IMR-90 (cell line): ENCODE measurements at regions not wholly inside any gene's neighbourhood (a gene's known extent, or its start where the extent isn't known, plus 50 kb on each side); places are given as distances from the start of the nearest gene placed in this dataset.
A peak's percentile ranks its signal among the peaks of the same experiment; 100 is the strongest.

Experiments used
- ATAC-seq: fragments of 200-7000 bp; cut with Tn5 transposase; 2 replicates; pipeline ENCODE4 v1.9.1; 2020; ENCODE audit warnings: low read depth, mild to moderate bottlenecking, moderate library complexity
- BruUV-seq: library from RNA; stranded (reverse); fragments of 400-500 nt; replicated peaks from 2 replicates; lab custom pipeline; 2021; lab: Mats Ljungman, UMichigan
- CTCF ChIA-PET: fragments of 300-600 bp; formaldehyde crosslinking; extraction: SDS; loops from one replicate; lab custom pipeline; 2021; ENCODE audit warnings: antibody characterized with exemption; lab: Yijun Ruan, JAX
- POLR2A ChIA-PET: fragments of 300-600 bp; sonication (Branson Sonifier 250); formaldehyde crosslinking; loops from one replicate; lab custom pipeline; 2022; ENCODE audit warnings: antibody characterized with exemption; ENCODE audit not compliant: unreplicated experiment; lab: Charles Lee
- DNase-seq: peaks from one replicate; pipeline ENCODE4 v3.0.0; 2013
- H2AFZ ChIP-seq: replicated peaks from 2 replicates; pipeline ENCODE3; 2013; ENCODE audit warnings: low read length, mild to moderate bottlenecking; ENCODE audit not compliant: poor library complexity
- H2AK5ac ChIP-seq: 2 replicates; pipeline ENCODE4 v1.6.1; 2013; ENCODE audit warnings: low read depth, low read length, inconsistent platforms
- H2AK9ac ChIP-seq: replicated peaks from 2 replicates; pipeline ENCODE3; 2013; ENCODE audit warnings: mild to moderate bottlenecking, low read depth, low read length, moderate library complexity; ENCODE audit not compliant: poor library complexity
- H2BK120ac ChIP-seq: 2 replicates; pipeline ENCODE4 v1.6.1; 2013; ENCODE audit warnings: low read depth, low read length, inconsistent platforms
- H2BK15ac ChIP-seq: 3 replicates; pipeline ENCODE4 v1.6.1; 2013; ENCODE audit warnings: low read depth, low read length, inconsistent platforms
- H2BK20ac ChIP-seq: 2 replicates; pipeline ENCODE4 v1.6.1; 2013; ENCODE audit warnings: low read depth, mild to moderate bottlenecking, inconsistent platforms, low read length, moderate library complexity
- H2BK5ac ChIP-seq: 2 replicates; pipeline ENCODE4 v1.6.1; 2013; ENCODE audit warnings: mild to moderate bottlenecking, low read depth, low read length, inconsistent platforms; ENCODE audit not compliant: poor library complexity, severe bottlenecking
- H3K14ac ChIP-seq: replicated peaks from 2 replicates; pipeline ENCODE4 v1.6.1; 2013; ENCODE audit warnings: low read depth, low read length, inconsistent platforms
- H3K18ac ChIP-seq: 2 replicates; pipeline ENCODE4 v1.6.1; 2013; ENCODE audit warnings: low read depth, low read length, control low read depth
- H3K23ac ChIP-seq: 2 replicates; pipeline ENCODE4 v1.6.1; 2013; ENCODE audit warnings: low read depth, low read length, inconsistent platforms
- H3K27ac ChIP-seq: 2 replicates; pipeline ENCODE4 v1.5.1; 2013; ENCODE audit warnings: mild to moderate bottlenecking, control low read depth, low read length; ENCODE audit not compliant: insufficient read depth
- H3K27me3 ChIP-seq: 2 replicates; pipeline ENCODE4 v1.6.1; 2013; ENCODE audit warnings: low read length; ENCODE audit not compliant: control insufficient read depth, insufficient read depth
- H3K36me3 ChIP-seq: 2 replicates; pipeline ENCODE4 v1.6.1; 2013; ENCODE audit warnings: low read length, mixed read lengths; ENCODE audit not compliant: control insufficient read depth, insufficient read depth
- H3K4ac ChIP-seq: 2 replicates; pipeline ENCODE4 v1.6.1; 2013; ENCODE audit warnings: low read depth, low read length, inconsistent platforms
- H3K4me1 ChIP-seq: 2 replicates; pipeline ENCODE4 v1.6.1; 2013; ENCODE audit warnings: low read length, mixed read lengths; ENCODE audit not compliant: control insufficient read depth, insufficient read depth
- H3K4me2 ChIP-seq: 2 replicates; pipeline ENCODE4 v1.6.1; 2013; ENCODE audit warnings: low read depth, mild to moderate bottlenecking, control low read depth, low read length, moderate library complexity
- H3K4me3 ChIP-seq: 2 replicates; pipeline ENCODE4 v1.5.1; 2013; ENCODE audit warnings: low read depth, mild to moderate bottlenecking, control low read depth, low read length, moderate library complexity; ENCODE audit not compliant: insufficient read depth
- H3K56ac ChIP-seq: 2 replicates; pipeline ENCODE4 v1.6.1; 2013; ENCODE audit warnings: low read length, inconsistent platforms; ENCODE audit not compliant: insufficient read depth; ENCODE audit errors: extremely low read depth
- H3K79me1 ChIP-seq, 2 experiments: 2 replicates each; pipeline ENCODE4 v1.6.1; 2013; ENCODE audit warnings: low read length in 2 of 2, inconsistent platforms in 1 of 2, low read depth in 1 of 2
- H3K9ac ChIP-seq: 2 replicates; pipeline ENCODE4 v1.6.1; 2013; ENCODE audit warnings: low read depth, low read length, control low read depth
- H3K9me1 ChIP-seq: 2 replicates; pipeline ENCODE4 v1.6.1; 2013; ENCODE audit warnings: low read length, inconsistent platforms; ENCODE audit not compliant: insufficient read depth
- H3K9me3 ChIP-seq: 2 replicates; pipeline ENCODE4 v1.6.1; 2013; ENCODE audit warnings: low read length; ENCODE audit not compliant: control insufficient read depth, insufficient read depth
- H4K20me1 ChIP-seq: 2 replicates; pipeline ENCODE4 v1.6.1; 2013; ENCODE audit warnings: low read length, inconsistent platforms; ENCODE audit not compliant: insufficient read depth
- H4K5ac ChIP-seq: 2 replicates; pipeline ENCODE4 v1.6.1; 2013; ENCODE audit warnings: mild to moderate bottlenecking, low read depth, low read length, control low read depth
- H4K8ac ChIP-seq, 2 experiments: 2 replicates each; pipeline ENCODE4 v1.6.1; 2013; ENCODE audit warnings: low read depth in 2 of 2, low read length in 2 of 2, control low read depth in 1 of 2, inconsistent platforms in 1 of 2
- H4K91ac ChIP-seq: 2 replicates; pipeline ENCODE4 v1.6.1; 2013; ENCODE audit warnings: low read depth, low read length, inconsistent platforms; ENCODE audit not compliant: insufficient read depth
- CEBPB ChIP-seq: IDR thresholded peaks from 2 replicates; pipeline ENCODE4 v1.6.1; 2012; ENCODE audit warnings: low read depth, low read length, improper control_type of control experiment
- CHD1 ChIP-seq: IDR thresholded peaks from 2 replicates; pipeline ENCODE4 v1.6.1; 2012; ENCODE audit warnings: low read depth, low read length, improper control_type of control experiment
- FOS ChIP-seq: fragments of 150-350 bp; IDR thresholded peaks from 2 replicates; pipeline ENCODE4 v1.6.1; 2016; ENCODE audit warnings: low read depth, low read length
- NFE2L2 ChIP-seq: fragments of 150-350 bp; IDR thresholded peaks from 2 replicates; pipeline ENCODE4 v1.6.1; 2016; ENCODE audit warnings: low read depth, mild to moderate bottlenecking, low read length
- RCOR1 ChIP-seq: IDR thresholded peaks from 2 replicates; pipeline ENCODE4 v1.6.1; 2012; ENCODE audit warnings: mild to moderate bottlenecking, low read length, improper control_type of control experiment; ENCODE audit not compliant: insufficient replicate concordance
- RFX5 ChIP-seq: IDR thresholded peaks from 2 replicates; pipeline ENCODE4 v1.8.0; 2012; ENCODE audit warnings: low read depth, mild to moderate bottlenecking, low read length, moderate library complexity
- WGBS, 2 experiments: methylation state at CpG; one replicate each; pipeline versions ENCODE4 v1.1.5 to v1.1.7; 2013; ENCODE audit warnings: missing lambda C conversion rate in 2 of 2; ENCODE audit not compliant: insufficient read length in 1 of 2; ENCODE audit errors: extremely low coverage in 2 of 2; 5-methylcytosine and 5-hydroxymethylcytosine counted together
- dilution Hi-C: fragments of 300-500 bp; cut with HindIII; formaldehyde crosslinking; loops from one replicate; pipeline ENCODE4 v1.14.3; 2018; ENCODE audit warnings: low sequenced_read_pairs; ENCODE audit not compliant: unreplicated experiment
- in situ Hi-C: fragments of 300-500 bp; cut with MboI; formaldehyde crosslinking; loops from 3 replicates; pipeline ENCODE4 v1.14.3; 2019; ENCODE audit warnings: low sequenced_read_pairs, inconsistent platforms, mixed read lengths
- intact Hi-C: fragments of 100-400 bp; cut with micrococcal nuclease; formaldehyde crosslinking; loops from 2 replicates; pipeline ENCODE4 v1.10.0; 2022

GRCh38 chr7:101731502-101732084 is 85.8 kb upstream of the CUX1 start:
- Histone ChIP-seq H3K79me1 (no peaks in the 10 kb centered on the region), H4K91ac (no peak overlapping the region), H2AK5ac (0 out of 2 replicates have a peak overlapping the region, but pooled peaks have one; percentile 35), H3K4me1 (peaks cover 8% of the 10 kb centered on the region; the same call in 1 of the 2 replicates), H3K18ac (no peak overlapping the region), H3K4ac (no peak overlapping the region), H3K23ac (no peak overlapping the region), H3K56ac (no peak overlapping the region), H3K9ac (no peak overlapping the region), H4K5ac (no peak overlapping the region), H3K27ac (no peak overlapping the region), H2BK5ac (no peak overlapping the region), H3K9me3 (no peaks in the 10 kb centered on the region), H4K8ac (no peak overlapping the region), H3K4me3 (no peak overlapping the region), H3K36me3 (no peaks in the 10 kb centered on the region), H2BK20ac (no peak overlapping the region), H4K20me1 (no peaks in the 10 kb centered on the region), H2BK15ac (no peak overlapping the region), H2AFZ (no peak overlapping the region), H3K9me1 (no peaks in the 10 kb centered on the region), H3K27me3 (0 out of 2 replicates have a peak, but pooled peaks cover 2% of the 10 kb centered on the region), H2AK9ac (peak overlapping the region; percentile 57), H2BK120ac (no peak overlapping the region), H3K14ac (no peak overlapping the region), H3K4me2 (no peak overlapping the region)
- TF ChIP-seq NFE2L2 (no peak), RCOR1 (no peak), CEBPB (no peak), FOS (no peak), RFX5 (no peak), CHD1 (no peak)
- ChIA-PET CTCF (no interaction called here), POLR2A (no interaction called here)
- DNase-seq (no peak), ATAC-seq (no peak)
- in situ Hi-C loops: no loop called here
- no TSS peak for BruUV-seq
- dilution Hi-C loops: no loop called here
- intact Hi-C loops: no loop called here
- 57% methylated on average over 4 of the region's 11 CpGs; no CpG with 5 or more reads in 1 of the 2 experiments for WGBS, 2 experiments
